H4 (cell line): ENCODE measurements at regions not wholly inside any gene's neighbourhood (a gene's known extent, or its start where the extent isn't known, plus 50 kb on each side); places are given as distances from the start of the nearest gene placed in this dataset.

ENCODE experiments used
- DNase-seq: peaks from one replicate; pipeline ENCODE4 v3.0.0-alpha.2; 2015; ENCODE audit warnings: low spot score

GRCh38 chr4:13250263-13250662, 233.9 kb downstream of the RAB28 start:
- DNase-seq = no peak

- no peak for DNase-seq
Measured at GRCh38 chr4:13248621-13249298, 235.4 kb downstream of the RAB28 start.

- DNase-seq = no peak
Measured at GRCh38 chr4:13246107-13246506, 238.0 kb downstream of the RAB28 start.

GRCh38 chr4:13244444-13244843, 239.7 kb downstream of the RAB28 start:
- no peak for DNase-seq

GRCh38 chr4:13243152-13243551, 241.0 kb downstream of the RAB28 start:
- no peak for DNase-seq

- peak; percentile 68 for DNase-seq
Measured at GRCh38 chr4:13240066-13240465, 244.1 kb downstream of the RAB28 start.

- DNase-seq = no peak
Measured at GRCh38 chr4:13238936-13239335, 245.2 kb downstream of the RAB28 start.

GRCh38 chr4:13236485-13236884, 247.7 kb downstream of the RAB28 start:
- no peak for DNase-seq

GRCh38 chr4:13233755-13234154, 250.4 kb downstream of the RAB28 start:
- DNase-seq = no peak

- DNase-seq = no peak
Measured at GRCh38 chr4:13219971-13220370, 264.2 kb downstream of the RAB28 start.

- DNase-seq = no peak
Measured at GRCh38 chr4:13218326-13218958, 265.7 kb downstream of the RAB28 start.

GRCh38 chr4:13215560-13215959, 268.6 kb downstream of the RAB28 start:
- no peak for DNase-seq

GRCh38 chr4:13212936-13213335, 271.2 kb downstream of the RAB28 start:
- DNase-seq = no peak

- no peak for DNase-seq
Measured at GRCh38 chr4:13209600-13209999, 274.5 kb downstream of the RAB28 start.

GRCh38 chr4:13208558-13209193, 275.5 kb downstream of the RAB28 start:
- peak; percentile 8 for DNase-seq

- DNase-seq = no peak
Measured at GRCh38 chr4:13207226-13207625, 276.9 kb downstream of the RAB28 start.

GRCh38 chr4:13203101-13203500, 281.0 kb downstream of the RAB28 start:
- no peak for DNase-seq

- DNase-seq = no peak
Measured at GRCh38 chr4:13202701-13203100, 281.4 kb downstream of the RAB28 start.

GRCh38 chr4:13201241-13201640, 282.9 kb downstream of the RAB28 start:
- no peak for DNase-seq

GRCh38 chr4:13196721-13197120, 287.4 kb downstream of the RAB28 start:
- no peak for DNase-seq

GRCh38 chr4:13193662-13194061, 290.5 kb downstream of the RAB28 start:
- no peak for DNase-seq

- DNase-seq = no peak
Measured at GRCh38 chr4:13190093-13190721, 293.9 kb downstream of the RAB28 start.

GRCh38 chr4:13184199-13184598, 299.9 kb downstream of the RAB28 start:
- no peak for DNase-seq
